ENCODE measurements at regions not wholly inside any gene's neighbourhood (a gene's known extent, or its start where the extent isn't known, plus 50 kb on each side); places are given as distances from the start of the nearest gene placed in this dataset.

DNA sequence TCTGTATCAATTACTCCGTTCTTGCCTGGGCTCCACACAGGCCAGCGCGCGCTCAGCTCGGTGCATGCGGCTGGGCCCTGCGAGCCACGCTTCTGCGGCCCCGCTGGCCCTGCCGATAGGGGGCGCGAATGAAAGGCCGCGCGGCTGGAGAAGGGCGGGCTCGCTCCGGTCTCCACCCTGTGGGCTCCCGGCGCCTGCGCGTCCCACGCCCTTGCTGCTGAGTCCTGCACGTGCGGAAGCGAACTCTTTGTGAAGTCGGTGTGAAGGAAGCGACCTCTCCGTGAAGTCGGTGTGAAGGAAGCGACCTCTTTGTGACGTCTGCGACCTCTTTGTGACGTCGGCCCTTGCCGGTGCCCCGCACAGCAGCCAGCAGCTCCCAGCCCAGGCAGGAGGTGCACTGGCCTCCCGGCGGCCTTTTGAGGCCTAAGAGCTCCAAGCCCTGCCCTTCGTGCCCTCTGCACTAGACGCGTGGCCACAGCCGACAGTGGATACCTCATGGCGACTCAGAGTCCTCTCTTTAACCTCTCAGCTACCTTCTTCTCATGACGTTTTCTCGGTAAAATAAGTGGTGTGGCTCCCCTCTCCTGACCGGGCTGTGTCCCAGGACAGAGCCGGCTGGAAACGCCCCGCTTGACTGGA lies 391.9 kb upstream of the RAB6C start:
- TF ChIP-seq Cebpa-rat (IDR thresholded peaks at IDR 0.05) = no peak
- Histone ChIP-seq H3K4me1 (no peaks in the 10 kb centered on the region), H3K9me3 (no peaks in the 10 kb centered on the region), H3K27ac (no peak overlapping the region), H3K4me3 (no peak overlapping the region), H3K9ac (no peak overlapping the region), H3K36me3 (no peaks in the 10 kb centered on the region), H4K20me1 (no peaks in the 10 kb centered on the region), H3K27me3 (no peaks in the 10 kb centered on the region), H3K4me2 (no peak overlapping the region)

DNA sequence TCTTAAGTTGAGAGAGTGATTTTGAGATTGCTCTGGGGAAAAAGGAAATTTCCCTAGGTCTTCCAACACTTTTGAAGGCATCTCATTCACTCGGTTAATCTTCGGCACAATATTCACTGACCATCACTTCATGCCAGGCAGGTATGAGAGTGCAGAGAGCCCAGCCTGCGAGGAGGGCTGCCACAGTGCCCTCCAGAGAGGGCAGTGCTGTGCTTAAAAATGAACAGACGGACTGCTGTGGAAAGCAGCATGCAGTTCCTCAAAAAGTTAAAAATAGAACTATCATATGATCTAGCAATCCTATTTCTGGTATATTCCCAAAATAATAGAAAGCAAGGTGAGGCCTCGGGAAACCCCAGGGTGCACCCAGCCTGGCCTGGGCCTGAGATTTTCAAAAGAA lies 374.9 kb upstream of the RAB6C start:
- Histone ChIP-seq H3K9me3 (peaks cover 7% of the 10 kb centered on the region; the same call in 1 of the 2 replicates), H3K27me3 (no peaks in the 10 kb centered on the region), H3K9ac (no peak overlapping the region), H3K36me3 (no peaks in the 10 kb centered on the region), H3K4me2 (no peak overlapping the region), H3K4me3 (no peak overlapping the region), H3K4me1 (peaks cover 17% of the 10 kb centered on the region), H3K27ac (no peak overlapping the region), H4K20me1 (no peaks in the 10 kb centered on the region)
- no peak for TF ChIP-seq Cebpa-rat (IDR thresholded peaks at IDR 0.05)

DNA sequence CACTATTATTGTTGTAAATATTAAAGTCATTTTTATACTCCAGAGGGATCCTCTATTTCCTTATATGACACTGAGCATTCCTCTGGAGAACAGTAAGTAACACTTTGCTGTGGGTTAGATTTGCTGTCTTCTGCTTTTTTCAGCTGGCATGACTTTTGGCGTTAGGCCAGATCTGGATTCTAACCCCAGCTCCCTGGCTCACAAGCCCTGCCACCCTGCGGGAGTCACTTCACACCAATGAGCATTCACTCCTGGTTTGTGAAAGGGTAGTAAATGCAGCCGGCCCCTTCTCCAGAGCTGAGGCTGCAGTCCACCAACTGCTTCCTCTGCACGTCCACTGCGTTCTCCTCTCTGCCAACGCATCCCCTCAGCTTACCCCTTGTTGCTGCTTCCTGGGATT lies 373.8 kb upstream of the RAB6C start:
- peaks cover 17% of the 10 kb centered on the region for H3K4me1 ChIP-seq
- H3K27me3 ChIP-seq = no peaks in the 10 kb centered on the region
- H4K20me1 ChIP-seq = no peaks in the 10 kb centered on the region
- H3K9me3 ChIP-seq = peaks cover 7% of the 10 kb centered on the region; the same call in 1 of the 2 replicates
- no peak overlapping the region for H3K9ac ChIP-seq
- H3K36me3 ChIP-seq = no peaks in the 10 kb centered on the region
- no peak for TF ChIP-seq Cebpa-rat (IDR thresholded peaks at IDR 0.05)
- H3K4me2 ChIP-seq = peak overlapping the region; percentile 62; the same call in 1 of the 2 replicates
- no peak overlapping the region for H3K4me3 ChIP-seq
- H3K27ac ChIP-seq = no peak overlapping the region

DNA sequence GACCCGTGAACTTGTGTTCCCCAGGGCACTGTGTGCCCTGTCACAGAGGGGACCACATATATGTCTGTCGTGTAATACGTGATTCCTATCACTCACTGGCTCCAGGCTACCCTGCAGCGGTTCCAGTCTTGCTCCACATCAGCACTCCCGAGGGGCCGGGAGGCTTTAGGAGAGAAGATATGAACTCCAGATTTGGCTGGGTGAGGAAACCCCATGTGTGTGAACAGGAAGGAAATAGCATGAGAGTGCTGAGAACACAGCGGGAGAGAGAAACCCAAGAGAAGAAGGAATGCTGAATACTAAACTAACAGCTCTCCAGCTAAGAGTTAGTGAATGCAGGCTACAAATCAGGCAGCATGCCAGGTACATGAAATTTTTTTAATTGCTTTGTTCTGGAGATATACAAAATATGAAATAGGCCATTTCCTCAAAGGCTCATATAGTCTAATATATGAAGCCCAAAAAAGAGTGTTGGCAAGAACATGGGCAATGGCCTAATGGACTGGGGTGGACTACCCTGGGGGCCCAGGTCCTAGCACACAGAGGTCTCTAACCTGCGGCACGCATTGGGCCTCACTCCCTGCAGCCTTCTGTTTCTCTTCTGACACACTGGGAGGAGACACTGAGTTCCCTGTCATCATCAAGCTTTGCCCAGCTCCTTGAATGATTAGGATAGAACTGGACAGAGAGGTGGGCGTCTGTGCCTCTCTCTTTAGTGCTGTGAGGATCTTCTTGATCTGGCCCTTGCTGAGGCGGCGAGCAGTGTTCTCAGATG lies 372.8 kb upstream of the RAB6C start:
- no peak for TF ChIP-seq Cebpa-rat (IDR thresholded peaks at IDR 0.05)
- Histone ChIP-seq H3K4me2 (peak overlapping the region; percentile 62), H4K20me1 (no peaks in the 10 kb centered on the region), H3K36me3 (no peaks in the 10 kb centered on the region), H3K4me1 (peaks cover 17% of the 10 kb centered on the region), H3K9ac (peak overlapping the region; percentile 15; the same call in 1 of the 2 replicates), H3K9me3 (peaks cover 7% of the 10 kb centered on the region; the same call in 1 of the 2 replicates), H3K27me3 (no peaks in the 10 kb centered on the region), H3K4me3 (no peak overlapping the region; the same call in 1 of the 2 replicates), H3K27ac (0 out of 2 replicates have a peak overlapping the region, but pooled peaks have one; percentile 3)

DNA sequence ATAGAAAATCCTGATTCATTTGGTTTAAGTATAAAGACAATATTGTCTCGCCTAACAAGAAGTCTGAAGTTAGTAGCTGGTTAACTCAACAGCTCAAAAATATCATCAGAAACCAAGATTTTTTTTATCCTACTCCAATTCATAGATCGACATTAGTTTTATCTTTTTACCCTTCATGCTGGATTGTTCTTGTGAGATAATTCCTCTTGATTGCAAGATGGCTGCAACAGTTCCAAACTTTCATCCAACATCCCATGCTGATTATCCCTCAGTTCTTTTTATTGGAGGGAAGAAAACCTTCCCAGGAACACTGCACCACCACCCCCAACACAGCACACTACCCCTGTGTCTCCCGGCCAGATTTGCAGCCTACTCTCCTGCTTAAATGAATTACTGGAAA lies 370.2 kb upstream of the RAB6C start:
- Histone ChIP-seq H3K4me1 (peaks cover 20% of the 10 kb centered on the region), H3K27ac (no peak overlapping the region), H3K9me3 (peaks cover 7% of the 10 kb centered on the region; the same call in 1 of the 2 replicates), H3K4me3 (no peak overlapping the region), H3K36me3 (no peaks in the 10 kb centered on the region), H3K9ac (no peak overlapping the region), H3K4me2 (no peak overlapping the region), H4K20me1 (no peaks in the 10 kb centered on the region), H3K27me3 (no peaks in the 10 kb centered on the region)
- no peak for TF ChIP-seq Cebpa-rat (IDR thresholded peaks at IDR 0.05)

DNA sequence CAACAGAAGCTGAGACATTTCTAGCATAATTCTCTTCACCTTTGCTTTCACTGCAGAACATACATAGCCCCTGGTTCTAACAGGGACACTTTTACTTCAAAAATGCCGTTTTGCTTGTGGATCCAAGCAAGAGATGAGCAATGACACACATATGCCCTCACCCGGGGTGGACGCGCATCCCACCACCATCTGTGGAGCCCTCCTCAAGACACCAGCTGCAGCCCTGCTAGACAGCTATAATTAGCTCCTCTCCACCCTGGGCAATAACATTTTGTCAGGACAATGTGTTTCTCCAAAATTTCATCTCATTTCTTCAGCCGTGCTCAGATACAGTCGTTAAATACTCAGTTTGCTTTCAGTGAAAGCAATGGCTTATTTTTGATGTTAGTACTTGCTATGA lies 368.7 kb upstream of the RAB6C start:
- Histone ChIP-seq H3K4me3 (no peak overlapping the region), H3K27ac (no peak overlapping the region), H3K4me1 (peaks cover 28% of the 10 kb centered on the region), H3K9ac (no peak overlapping the region), H3K4me2 (no peak overlapping the region), H3K9me3 (peaks cover 7% of the 10 kb centered on the region; the same call in 1 of the 2 replicates), H3K27me3 (no peaks in the 10 kb centered on the region), H4K20me1 (no peaks in the 10 kb centered on the region), H3K36me3 (no peaks in the 10 kb centered on the region)
- TF ChIP-seq Cebpa-rat (IDR thresholded peaks at IDR 0.05) = no peak

DNA sequence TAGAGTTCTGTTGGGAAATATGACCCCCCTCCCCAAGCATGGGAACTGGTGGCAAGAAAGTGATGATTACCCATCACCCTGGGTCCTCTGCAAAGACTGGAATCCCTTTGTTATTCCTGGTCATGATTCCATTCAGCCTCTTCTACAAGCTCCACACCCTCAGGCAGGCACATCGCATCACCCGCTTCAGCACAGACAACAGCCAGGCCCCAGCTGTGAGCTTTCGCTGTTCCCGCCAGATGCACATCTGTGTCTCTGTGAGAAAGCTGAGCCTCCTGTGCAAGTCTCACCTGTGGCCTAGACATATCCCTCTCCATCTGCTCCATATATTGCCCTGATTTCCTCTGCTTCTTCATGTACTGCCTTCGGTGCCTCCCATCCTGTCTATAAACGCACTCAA lies 368.0 kb upstream of the RAB6C start:
- Histone ChIP-seq H3K9ac (no peak overlapping the region), H3K4me2 (no peak overlapping the region), H3K4me1 (peaks cover 21% of the 10 kb centered on the region), H3K36me3 (no peaks in the 10 kb centered on the region), H3K27ac (no peak overlapping the region), H3K4me3 (no peak overlapping the region), H3K27me3 (no peaks in the 10 kb centered on the region), H4K20me1 (no peaks in the 10 kb centered on the region), H3K9me3 (peaks cover 7% of the 10 kb centered on the region; the same call in 1 of the 2 replicates)
- no peak for TF ChIP-seq Cebpa-rat (IDR thresholded peaks at IDR 0.05)

DNA sequence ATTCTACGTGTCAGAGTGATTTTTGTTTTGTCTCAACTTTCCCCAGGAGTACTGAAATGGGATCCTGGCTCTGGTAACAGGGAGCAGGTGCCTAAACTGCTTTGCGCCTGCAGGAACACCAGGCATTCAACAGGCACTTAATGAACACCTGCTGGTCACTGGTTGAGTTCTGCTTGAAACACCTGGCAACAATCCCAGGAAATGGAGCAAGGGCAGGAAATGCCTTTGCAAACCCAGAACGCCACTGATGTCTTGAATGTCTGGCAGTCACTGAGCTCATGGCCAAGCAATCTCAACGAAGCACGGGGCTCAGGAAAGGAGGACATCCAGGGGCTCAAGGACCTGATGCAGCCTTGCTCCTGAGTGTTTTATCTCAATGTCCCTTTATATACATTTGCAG lies 360.0 kb upstream of the RAB6C start:
- Histone ChIP-seq H3K4me2 (no peak overlapping the region), H3K4me1 (peaks cover 8% of the 10 kb centered on the region), H3K27me3 (no peaks in the 10 kb centered on the region), H3K4me3 (no peak overlapping the region), H3K9me3 (no peaks in the 10 kb centered on the region), H3K27ac (no peak overlapping the region), H4K20me1 (no peaks in the 10 kb centered on the region), H3K9ac (no peak overlapping the region), H3K36me3 (no peaks in the 10 kb centered on the region)
- no peak for TF ChIP-seq Cebpa-rat (IDR thresholded peaks at IDR 0.05)

DNA sequence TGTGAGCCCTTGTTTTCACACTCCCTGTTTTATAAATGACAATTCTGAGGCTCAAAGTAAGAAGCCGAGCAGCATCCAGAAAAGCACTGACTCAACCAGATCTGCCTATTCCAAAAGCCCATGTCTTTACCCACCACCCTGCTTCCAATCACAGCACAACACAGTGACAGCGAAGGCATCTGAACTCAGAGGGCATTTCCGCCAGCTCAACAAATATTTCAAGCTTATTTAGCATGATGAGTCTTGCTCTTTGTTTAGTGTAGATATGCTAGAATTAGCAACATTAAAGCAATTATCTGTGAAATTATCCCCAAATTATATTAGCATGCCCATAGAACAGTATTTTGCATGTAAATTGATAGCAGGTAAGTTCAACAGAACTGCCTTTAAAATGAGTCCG lies 359.1 kb upstream of the RAB6C start:
- Histone ChIP-seq H3K4me3 (no peak overlapping the region), H3K9ac (no peak overlapping the region), H3K27me3 (no peaks in the 10 kb centered on the region), H3K9me3 (no peaks in the 10 kb centered on the region), H3K27ac (no peak overlapping the region), H3K36me3 (no peaks in the 10 kb centered on the region), H3K4me2 (no peak overlapping the region), H4K20me1 (no peaks in the 10 kb centered on the region), H3K4me1 (no peaks in the 10 kb centered on the region)
- TF ChIP-seq Cebpa-rat (IDR thresholded peaks at IDR 0.05) = no peak

DNA sequence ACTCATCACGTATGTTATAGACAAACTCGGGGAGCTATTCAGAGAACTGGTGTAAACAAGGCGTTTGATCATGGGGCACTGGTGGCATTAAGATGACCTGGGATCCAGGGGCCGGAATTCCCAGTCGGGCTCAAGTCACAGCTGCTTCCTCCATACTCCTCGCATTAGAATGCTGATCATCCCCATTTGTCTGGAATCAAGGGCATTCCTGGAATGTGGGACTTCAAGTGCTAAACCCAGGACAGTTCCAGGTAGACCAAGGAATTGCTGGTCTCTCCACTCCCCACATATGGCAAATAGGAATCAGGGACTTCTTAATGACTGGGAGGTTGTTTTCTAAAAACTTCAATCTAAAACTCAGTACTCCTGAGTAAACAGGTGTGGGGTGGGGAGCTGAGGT lies 355.7 kb upstream of the RAB6C start:
- no peaks in the 10 kb centered on the region for H4K20me1 ChIP-seq
- H3K4me3 ChIP-seq = no peak overlapping the region
- no peaks in the 10 kb centered on the region for H3K9me3 ChIP-seq
- H3K9ac ChIP-seq = no peak overlapping the region
- H3K36me3 ChIP-seq = no peaks in the 10 kb centered on the region
- TF ChIP-seq Cebpa-rat (IDR thresholded peaks at IDR 0.05) = no peak
- H3K27me3 ChIP-seq = no peaks in the 10 kb centered on the region
- no peak overlapping the region for H3K4me2 ChIP-seq
- no peak overlapping the region for H3K27ac ChIP-seq
- H3K4me1 ChIP-seq = no peaks in the 10 kb centered on the region

Data from BLaER1 (cell line).